Upper lobe of left lung (tissue), 4 donors: ENCODE measurements at regions not wholly inside any gene's neighbourhood (a gene's known extent, or its start where the extent isn't known, plus 50 kb on each side); places are given as distances from the start of the nearest gene placed in this dataset.

Experiments used
- CTCF ChIP-seq, 6 experiments: fragments of 450-650 bp in 4 of 6; fragments of 200-600 bp in 2 of 6; sonication (generic) in 2 of 6; IDR thresholded peaks; one replicate each; pipeline ENCODE4 v1.5.1; 2016 to 2019; ENCODE audit warnings: antibody characterized with exemption in 6 of 6
- POLR2A ChIP-seq, 4 donors: fragments of 450-650 bp; IDR thresholded peaks; one replicate each; pipeline ENCODE4 v1.5.1; 2016 to 2017; ENCODE audit warnings: antibody characterized with exemption in 4 of 4, mild to moderate bottlenecking in 2 of 4

GRCh38 chr1:232302376-232303221, 327.3 kb downstream of the SIPA1L2 start:
- TF ChIP-seq CTCF (IDR thresholded peaks at IDR 0.05) (no peak), POLR2A (IDR thresholded peaks at IDR 0.05) (no peak)
